ENCODE measurements at regions not wholly inside any gene's neighbourhood (a gene's known extent, or its start where the extent isn't known, plus 50 kb on each side); places are given as distances from the start of the nearest gene placed in this dataset.
"Not testable (repeated sequence)": the region's sequence is repeated elsewhere in the genome, so short reads cannot be mapped to it uniquely, and the experiment has no call there.

GRCh38 chr2:88892788-88893187, 201.3 kb downstream of the RPIA start:
- DNase-seq (ENCODE audit: extremely low read depth, low read depth): no peak

GRCh38 chr2:88896971-88897370, 205.5 kb downstream of the RPIA start:
- TF ChIP-seq CTCF (IDR thresholded peaks at IDR 0.05; ENCODE audit: low read depth, low read length): no peak
- DNase-seq (ENCODE audit: extremely low read depth, low read depth): no peak

More at GRCh38 chr2:88892788-88893187, 201.3 kb downstream of the RPIA start:
- TF ChIP-seq CTCF (IDR thresholded peaks at IDR 0.05; ENCODE audit: low read depth, low read length): no peak

- no peak for DNase-seq (ENCODE audit: extremely low read depth, low read depth)
- no peak for TF ChIP-seq CTCF (IDR thresholded peaks at IDR 0.05; ENCODE audit: low read depth, low read length)
Observed at GRCh38 chr2:88897715-88898114, 206.2 kb downstream of the RPIA start.

- DNase-seq (ENCODE audit: extremely low read depth, low read depth): no peak
- peak; percentile 60 for TF ChIP-seq CTCF (IDR thresholded peaks at IDR 0.05; ENCODE audit: low read depth, low read length)
Observed at GRCh38 chr2:88903749-88904353, 212.4 kb downstream of the RPIA start.

- DNase-seq (ENCODE audit: extremely low read depth, low read depth): no peak
- no peak for TF ChIP-seq CTCF (IDR thresholded peaks at IDR 0.05; ENCODE audit: low read depth, low read length)
Observed at GRCh38 chr2:88913280-88913679, 221.8 kb downstream of the RPIA start.

GRCh38 chr2:88919087-88919738, 227.7 kb downstream of the RPIA start:
- TF ChIP-seq CTCF (IDR thresholded peaks at IDR 0.05; ENCODE audit: low read depth, low read length): peak; percentile 70
- DNase-seq (ENCODE audit: extremely low read depth, low read depth): no peak

GRCh38 chr2:88920399-88920798, 228.9 kb downstream of the RPIA start:
- not testable (repeated sequence) for DNase-seq (ENCODE audit: extremely low read depth, low read depth)

- TF ChIP-seq CTCF (IDR thresholded peaks at IDR 0.05; ENCODE audit: low read depth, low read length): no peak
- no peak for DNase-seq (ENCODE audit: extremely low read depth, low read depth)
Observed at GRCh38 chr2:88924533-88924932, 233.1 kb downstream of the RPIA start.
